HG03103 (cell line): ENCODE measurements at regions not wholly inside any gene's neighbourhood (a gene's known extent, or its start where the extent isn't known, plus 50 kb on each side); places are given as distances from the start of the nearest gene placed in this dataset.

ENCODE experiments used
- ATAC-seq: cut with Tn5 transposase; IDR thresholded peaks from one replicate; pipeline ENCODE4 v1.9.1; 2021; ENCODE audit warnings: low read depth; ENCODE audit not compliant: unreplicated experiment

DNA sequence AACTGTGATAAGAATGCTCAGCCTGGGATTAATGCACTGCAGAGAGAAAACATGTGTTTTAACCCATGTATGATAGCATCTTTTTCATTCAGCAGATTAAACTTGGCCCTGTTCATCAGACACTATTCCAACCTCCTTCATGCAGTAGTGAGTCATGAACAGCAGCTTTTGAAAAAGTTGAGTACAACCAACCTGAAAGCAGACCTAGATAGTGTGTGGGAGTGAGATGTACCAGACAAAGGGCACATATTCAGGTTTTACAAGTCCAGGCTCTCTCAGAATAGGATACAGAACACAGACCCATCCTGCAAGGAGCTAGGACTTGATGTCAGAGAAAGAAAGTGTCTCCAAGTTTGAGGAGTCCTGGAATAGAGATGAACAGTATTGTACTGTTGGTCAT lies 237.3 kb upstream of the STS start:
- no peak for ATAC-seq

DNA sequence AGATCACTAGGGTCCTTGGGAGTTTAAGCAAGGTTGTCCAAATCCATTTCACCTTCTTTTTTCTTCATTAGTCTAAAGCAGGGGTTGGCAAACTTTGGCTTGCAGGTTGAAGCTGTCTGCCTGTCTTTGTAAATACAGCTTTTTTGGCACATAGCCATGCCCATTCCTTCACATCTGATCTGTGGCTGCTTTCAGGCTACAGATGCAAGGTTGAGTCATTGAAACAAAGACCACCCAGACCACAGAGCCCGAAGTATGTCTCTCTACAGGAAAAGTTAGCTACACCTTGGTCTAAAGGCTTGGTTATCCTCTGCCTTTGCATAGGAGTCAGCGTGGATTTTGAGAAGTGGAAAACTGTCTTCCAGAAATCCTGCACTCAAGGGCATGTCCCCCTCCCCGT lies 238.1 kb upstream of the STS start:
- no peak for ATAC-seq

DNA sequence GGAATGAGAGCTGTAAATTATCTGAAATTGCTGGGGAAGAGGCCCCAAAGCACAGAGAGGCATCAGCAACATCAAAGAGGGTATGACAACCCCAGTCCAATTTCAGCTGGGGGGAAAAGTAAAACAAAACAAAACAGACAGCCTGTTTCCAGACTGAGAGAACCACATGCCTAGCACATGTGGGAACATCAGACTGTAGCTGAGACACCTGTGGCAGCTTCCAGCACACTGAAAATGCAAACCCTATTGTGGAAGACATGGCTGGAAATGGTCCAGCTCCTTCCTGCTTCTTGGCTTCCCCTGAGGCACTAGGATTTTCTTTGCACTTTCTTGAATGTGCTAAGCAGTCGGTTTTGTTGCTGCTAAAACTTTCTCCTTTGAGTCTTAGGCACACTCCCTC lies 240.9 kb upstream of the STS start:
- no peak for ATAC-seq

DNA sequence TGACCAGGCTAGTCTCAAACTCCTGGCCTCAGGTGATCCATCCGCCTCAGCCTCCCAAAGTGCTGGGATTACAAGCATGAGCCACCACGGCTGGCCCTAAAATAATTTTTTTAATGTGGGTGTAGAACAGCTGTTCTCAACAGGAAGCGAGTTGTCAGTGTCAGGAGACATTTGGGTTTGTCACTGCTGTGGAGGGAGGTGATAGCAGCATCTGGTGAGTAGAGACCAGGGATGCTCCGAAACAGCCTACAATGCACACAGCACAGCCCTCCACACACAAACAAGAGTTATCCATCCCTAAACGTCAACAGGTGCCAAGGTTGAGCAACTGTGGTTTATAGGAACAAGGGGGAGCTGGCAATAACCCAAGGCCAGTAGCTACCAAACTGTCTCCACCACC lies 243.4 kb upstream of the STS start:
- no peak for ATAC-seq

DNA sequence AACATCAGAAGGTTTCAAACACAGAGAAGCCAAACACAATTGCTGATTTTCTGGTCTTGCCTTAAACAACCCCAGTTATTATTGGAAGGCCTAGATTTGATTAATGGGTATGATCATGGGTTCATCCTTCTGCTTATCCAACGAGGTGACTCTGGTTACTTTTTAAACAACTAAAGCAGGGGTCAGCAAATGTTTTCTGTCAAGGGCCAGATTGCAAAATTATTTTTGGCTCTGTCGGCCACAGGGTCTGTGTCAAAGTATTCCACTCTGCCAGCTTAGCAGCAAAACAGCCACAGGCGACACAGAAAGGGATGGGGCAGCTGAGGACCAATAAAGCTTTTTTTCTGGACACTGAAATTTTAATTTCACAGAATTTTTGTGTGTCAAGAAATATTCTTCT lies 249.1 kb upstream of the STS start:
- no peak for ATAC-seq

DNA sequence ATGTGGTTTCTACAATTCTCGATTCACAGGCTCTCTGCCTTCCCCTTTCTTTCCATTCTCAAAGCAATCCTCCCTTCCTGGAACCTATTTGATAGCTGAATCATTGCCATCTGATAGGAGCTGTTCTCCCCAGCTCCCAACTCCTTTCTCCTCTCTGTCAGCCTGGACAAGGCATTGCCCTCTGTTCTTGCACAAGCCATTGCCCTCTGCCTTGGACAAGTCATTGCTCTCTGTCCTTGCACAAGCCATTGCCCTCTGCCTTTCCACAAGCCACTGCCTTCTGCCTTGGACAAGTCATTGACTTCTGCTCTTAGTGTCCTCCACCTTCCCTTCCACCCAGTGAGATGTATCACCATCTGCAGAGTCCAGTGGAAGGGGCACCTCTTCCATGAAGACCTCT lies 256.1 kb upstream of the STS start:
- ATAC-seq = no peak

DNA sequence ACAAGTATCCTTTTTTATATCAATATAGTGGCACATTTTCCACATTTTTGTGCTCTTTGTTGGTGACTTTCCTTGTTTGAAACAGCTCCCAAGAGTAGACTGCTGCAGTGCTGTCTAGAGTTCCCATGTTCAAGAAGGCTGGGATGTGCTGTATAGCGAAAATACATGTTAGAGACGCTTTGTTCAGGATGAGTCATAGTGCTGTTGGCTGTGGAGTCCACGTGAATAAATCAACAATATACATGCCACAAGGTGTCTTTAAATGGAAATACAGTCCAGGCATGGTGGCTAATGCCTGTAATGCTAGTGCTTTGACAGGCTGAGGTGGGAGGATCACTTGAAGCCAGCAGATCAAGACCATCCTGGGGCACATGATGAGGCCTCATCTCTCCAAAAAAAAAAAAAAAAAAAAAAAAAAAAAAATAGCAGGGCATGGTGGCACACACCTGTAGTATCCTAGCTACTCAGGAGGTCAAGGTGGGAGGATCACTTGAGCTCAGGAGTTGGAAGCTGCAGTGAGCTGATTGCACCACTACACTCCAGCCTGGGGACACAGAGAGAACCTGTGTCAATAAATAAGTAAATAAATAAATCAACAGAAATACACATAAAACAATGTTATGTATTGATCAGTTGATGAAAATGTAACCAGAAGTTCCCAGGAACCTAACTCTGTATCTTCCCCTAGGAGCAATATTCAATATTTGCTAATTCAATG lies 256.8 kb upstream of the STS start:
- no peak for ATAC-seq

DNA sequence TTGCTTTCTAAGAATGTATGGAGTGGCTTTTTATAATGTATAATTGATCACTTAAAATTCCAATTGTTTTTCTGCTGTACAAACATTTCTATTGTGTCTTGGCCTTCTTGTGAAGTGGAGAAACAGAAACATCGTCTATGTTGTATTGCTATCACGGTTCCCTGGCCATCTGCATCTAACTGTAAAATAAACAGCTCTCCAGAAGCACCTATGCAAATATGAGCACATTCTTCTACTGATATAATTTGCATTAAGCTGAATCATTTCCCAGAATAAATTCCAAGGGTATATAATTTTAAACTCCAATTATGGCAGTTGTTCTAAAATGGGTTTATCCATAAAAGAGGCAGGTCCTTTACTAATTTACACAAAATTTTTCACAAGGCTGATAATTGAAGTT lies 261.6 kb upstream of the STS start:
- no peak for ATAC-seq

DNA sequence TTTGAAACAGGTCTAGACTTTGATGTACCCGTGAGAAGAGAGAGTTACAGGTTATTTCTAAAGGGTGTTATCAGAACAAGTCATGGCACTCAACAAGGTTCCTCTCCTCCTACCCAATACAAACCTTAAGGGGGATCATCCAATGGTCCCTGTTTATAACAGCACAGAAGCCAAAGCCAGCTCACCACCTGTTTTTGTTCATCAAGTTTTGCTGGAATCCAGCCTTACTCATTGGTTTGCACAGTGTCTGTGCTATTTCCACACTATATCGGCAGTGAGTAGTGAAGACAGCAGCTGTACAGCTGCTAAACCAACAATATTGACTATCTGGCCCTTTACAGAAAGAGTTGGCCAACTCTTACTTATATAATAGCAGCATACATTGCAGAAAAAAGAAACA lies 262.1 kb upstream of the STS start:
- no peak for ATAC-seq

DNA sequence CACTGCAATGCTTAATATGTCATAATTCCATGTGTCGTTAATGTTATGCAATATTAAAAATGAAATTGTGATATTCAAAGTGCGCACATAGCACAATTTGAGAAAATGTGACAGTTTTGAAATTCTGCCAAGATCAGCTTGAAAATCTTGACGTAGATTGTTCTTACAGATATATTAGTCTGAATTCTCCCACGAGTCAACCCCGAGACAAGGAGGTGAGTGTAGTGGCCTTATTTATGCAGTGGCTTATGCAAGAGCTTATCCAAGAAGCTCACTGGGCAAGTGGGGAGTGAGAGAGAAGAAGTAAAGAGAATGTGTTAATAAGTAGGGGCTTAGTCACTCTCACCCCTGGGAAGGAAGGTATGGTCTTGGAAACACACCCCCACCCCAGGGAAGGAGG lies 286.1 kb upstream of the STS start:
- ATAC-seq = no peak

DNA sequence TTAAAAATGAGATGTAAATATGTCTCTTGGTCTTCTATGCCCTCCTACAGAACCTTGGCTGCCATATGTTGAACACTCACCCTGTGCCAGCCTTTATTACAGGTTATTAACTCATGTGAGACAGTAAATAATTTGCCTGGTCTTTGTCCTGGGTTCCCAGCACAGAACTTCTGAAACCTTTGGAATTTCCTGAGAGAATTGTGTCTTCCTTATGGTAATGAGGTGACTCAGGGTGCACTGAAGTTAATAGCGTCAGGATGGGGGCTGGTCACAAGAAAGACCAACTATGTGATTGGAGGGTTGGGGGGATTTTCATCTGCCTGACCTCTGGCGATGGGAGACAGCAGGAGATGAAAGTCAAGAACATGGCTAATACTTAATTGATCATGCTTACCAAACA lies 289.8 kb upstream of the STS start:
- no peak for ATAC-seq

DNA sequence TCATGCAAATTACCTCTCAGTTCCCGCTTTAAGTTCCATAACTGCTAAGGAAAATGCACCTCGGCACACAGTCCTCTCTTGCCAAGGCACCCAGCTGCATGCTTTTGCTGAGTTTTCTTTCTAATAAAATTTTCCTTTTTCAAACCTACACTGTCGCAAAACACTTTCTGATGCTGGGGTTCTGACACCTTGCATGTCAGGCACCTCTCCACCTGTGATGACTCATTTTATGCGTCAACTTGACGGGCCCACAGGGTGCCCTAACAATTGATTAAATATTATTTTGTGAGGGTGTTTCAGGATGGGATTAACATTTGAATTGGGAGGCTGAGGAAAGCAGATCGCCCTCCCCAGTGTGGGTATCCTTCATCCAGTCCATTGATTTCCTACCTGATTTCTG lies 291.0 kb upstream of the STS start:
- ATAC-seq = no peak

DNA sequence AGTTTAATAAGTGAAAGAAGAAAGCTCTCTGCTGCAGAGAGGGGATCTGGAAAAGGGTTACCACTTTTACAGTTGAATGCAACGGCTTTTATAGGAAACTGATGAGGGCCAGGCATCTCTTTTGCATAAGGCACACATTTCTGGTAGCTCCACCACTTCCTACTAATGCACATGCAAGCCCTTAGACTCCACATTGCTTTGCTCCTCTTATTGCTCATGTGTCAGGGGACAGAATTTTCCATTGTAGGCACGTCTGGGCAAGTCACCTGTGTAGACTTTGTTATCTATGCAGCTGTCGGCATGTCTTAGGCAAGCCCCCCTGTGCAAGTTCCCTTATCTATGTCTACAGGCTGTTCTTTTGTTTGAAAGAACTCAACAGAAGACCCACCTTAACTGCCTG lies 294.6 kb upstream of the STS start:
- ATAC-seq = no peak

DNA sequence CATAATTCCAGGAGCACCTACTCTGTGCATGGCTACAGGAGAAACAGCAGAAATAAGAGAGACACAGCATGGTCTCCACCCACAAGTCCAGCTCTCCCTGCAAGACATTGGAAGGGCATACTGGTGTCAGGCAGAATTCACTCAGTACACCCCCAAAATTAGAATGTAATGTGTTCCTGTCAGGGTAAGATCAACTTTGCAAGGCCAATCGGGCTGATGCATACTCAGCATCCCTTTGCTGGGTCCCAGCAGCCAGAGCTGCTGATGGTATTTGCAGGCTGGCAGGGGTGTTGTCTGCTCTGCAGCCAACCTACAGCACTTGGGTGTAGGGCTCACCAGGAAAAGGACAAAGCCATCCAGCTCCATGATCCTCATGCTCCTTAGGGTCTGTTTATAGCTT lies 295.4 kb upstream of the STS start:
- no peak for ATAC-seq

DNA sequence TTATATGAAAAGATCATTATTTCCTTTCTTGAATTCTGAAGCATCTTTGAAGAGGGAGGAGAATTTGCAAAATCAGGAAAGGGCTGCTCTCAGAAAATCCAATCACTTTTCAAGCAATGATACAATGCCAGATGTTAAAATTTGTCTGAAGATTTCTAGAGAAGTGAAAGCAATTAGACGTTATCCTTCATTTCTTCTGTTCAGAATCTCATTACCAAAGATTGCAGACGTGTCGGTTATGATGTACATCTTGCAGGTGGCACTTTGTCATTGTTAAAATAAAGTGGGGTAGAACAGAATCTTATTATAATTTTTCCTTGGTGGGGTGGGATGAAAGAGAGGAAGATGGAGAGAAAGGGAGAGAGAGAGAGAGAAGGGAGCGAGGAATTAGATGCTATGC lies 296.4 kb upstream of the STS start:
- no peak for ATAC-seq

DNA sequence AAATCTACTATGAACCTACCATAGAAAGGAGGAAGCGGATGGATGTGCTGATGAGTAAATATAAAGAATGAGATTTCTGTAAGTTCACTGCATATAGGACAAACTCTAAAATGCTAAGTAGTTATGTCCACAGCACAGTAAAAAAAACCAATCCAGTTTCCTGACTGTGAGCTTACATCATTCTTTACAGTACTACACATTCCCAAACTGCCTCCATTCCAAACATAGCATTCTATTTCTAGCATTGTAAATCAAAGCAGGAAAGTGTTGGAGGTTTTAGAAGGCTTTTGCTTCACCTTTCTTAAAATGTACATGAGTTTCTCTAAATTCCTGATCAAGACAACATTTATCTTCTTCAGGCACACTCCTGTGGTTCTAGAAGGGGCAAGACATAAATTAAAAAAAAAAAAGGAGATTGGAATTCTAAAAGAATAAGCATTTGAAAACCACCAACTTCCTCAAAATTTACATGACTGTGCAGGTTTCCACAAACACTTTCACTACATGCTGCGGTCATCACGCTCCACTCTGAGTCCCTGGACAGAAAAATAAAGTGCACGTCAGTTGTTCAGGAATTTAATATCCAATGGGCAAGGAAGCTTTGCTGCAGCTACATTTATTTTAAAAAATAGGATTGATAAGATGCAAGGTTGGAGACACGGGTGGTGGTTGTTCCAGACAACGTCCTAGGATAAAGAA lies 297.6 kb upstream of the STS start:
- ATAC-seq = no peak

DNA sequence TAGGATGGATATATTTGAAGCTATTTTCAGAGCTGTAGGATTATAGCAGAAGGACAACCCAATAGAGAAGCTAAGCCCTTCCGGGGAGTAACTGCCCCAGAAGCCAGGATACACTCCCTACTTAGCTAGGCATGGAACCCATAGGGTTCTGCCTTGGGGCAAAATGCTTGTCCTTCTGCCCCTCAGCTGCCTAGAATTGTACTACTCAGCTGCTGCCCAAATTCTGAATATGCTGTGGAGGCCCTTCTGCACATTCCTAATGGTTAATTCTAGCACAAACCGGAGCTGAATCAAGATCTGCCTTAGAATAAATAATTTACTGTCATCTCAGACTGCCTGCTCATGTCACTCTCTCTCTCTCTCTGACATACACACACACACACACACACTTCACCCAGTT lies 297.7 kb upstream of the VCX3A start:
- ATAC-seq = no peak

DNA sequence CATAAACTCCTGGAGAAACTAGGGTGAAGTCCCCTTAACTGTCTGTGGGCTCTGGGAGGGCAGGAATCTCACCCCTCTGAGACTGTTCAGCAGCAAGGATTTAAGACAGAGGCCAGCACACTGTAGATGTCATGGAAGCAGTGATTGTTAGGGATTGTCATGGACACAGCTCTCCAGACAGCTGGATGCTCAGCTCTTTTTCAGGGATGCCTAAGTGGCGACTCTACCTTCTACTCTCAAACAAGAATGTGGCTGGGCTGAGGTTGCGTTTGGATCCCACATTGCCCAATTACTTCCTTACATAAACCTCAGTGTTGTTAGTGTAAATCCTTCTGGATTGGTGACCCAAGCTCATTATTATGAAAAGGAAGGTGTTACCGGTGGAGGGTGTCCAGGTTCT lies 291.9 kb upstream of the VCX3A start:
- ATAC-seq = no peak

DNA sequence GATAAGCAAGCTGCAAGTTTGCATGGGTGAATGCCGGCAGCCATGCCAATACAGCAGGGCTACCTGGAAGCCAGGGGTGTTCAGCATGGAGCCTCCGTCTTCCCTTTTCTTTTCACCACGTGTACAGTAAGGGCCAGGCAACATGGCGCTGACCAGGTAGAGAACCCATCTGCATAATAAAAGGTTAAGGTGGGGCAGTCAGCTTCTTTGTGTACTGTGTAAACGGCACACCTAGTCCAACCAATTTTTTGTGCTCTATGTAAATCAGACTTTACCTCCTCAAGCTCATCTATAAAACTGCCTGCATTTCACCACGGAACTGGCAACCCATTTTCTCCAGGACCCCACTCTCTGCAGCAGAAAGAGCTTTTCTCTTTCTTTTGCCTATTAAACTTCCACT lies 286.8 kb upstream of the VCX3A start:
- ATAC-seq = no peak

DNA sequence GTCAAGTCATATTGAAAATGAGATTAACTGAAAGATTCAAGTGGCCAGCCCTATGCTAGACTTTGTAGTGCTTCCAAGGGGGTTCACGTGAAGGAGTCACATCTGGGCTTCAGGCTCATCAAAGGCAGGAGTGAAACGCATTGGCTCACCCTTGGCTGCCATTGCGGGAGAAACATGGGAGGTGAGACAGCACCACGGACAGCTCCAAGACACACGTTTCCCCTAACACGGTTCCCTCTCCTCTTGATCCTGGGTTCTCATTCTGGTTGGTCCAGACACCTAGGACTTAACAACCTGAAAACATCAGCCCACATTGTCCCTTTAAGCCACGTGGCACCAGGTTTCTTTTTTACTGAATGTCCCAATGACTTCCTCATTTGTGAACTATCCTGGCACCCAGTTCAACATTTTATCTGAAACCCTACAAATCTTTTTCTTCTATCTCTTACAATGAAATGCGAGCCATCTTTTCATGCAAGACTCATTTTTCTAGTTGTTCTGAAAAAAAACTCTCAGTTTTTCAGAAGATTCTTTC lies 279.0 kb upstream of the VCX3A start:
- no peak for ATAC-seq

DNA sequence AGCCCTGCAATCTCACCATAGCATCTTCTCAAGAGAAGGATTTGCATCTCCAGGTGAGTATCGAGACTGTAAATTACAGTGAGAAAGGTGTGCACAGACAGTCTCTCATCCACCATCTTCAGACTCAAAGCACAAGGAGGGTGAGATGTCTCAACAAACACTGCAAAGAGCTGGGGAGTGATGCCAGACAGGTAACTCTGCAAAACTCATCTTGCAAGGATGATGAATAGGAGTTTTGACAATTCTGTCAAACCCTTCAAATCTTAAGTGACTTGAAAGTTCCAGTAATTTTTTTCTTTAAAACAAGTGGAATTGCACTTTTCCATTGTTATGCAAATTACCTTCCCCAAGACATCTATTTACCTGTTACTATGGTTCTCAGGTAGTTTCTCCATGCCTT lies 277.2 kb upstream of the VCX3A start:
- no peak for ATAC-seq

DNA sequence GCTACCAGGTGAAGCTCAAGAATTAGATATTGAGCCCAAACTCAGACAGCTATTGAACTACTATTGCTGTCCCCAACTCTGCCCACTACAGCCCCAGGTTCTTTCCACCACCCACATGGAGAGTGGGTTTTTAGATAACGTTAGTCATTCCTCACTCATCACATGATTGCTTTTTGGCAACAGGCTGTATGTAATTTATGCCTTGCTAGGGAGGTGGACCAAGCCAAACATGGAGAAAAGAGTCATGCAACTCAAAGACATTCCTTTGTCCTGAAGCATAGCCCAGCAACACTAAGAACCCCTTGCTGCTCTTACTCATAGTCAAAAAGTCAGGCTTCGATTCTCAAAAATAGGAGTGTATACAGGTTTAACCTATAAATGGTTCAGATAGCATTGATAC lies 275.9 kb upstream of the VCX3A start:
- ATAC-seq = no peak
